ENCODE measurements at regions not wholly inside any gene's neighbourhood (a gene's known extent, or its start where the extent isn't known, plus 50 kb on each side); places are given as distances from the start of the nearest gene placed in this dataset.

GRCh38 chr2:118351796-118352195, 263.5 kb downstream of the INSIG2 start:
- TF ChIP-seq CTCF (IDR thresholded peaks at IDR 0.05) (no peak), EZH2phosphoT487 (IDR thresholded peaks at IDR 0.05) (no peak), EZH2 (IDR thresholded peaks at IDR 0.05) (no peak)

All from neural progenitor cell (in vitro differentiated cells).